ENCODE measurements at regions not wholly inside any gene's neighbourhood (a gene's known extent, or its start where the extent isn't known, plus 50 kb on each side); places are given as distances from the start of the nearest gene placed in this dataset.

DNA sequence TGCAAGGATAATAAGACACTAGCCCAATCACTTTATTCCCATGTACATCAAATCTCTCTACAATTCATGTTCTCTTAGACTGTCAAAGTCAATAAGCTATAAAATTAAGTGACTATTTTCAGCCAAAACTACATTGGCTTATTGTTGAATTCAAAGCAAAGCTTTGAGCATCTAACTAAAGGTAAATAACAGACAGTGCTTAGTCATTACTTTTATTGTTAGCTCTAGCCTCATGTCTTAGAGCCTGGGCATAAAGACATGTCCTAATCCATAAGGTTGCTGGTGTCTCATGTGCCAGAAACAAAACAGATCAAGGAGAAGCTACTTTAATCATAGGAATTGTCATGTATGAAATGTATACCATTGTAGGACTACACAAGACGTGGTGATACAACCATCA, 103.1 kb upstream of the UNC5C start:
- DNase-seq = no peak

DNA sequence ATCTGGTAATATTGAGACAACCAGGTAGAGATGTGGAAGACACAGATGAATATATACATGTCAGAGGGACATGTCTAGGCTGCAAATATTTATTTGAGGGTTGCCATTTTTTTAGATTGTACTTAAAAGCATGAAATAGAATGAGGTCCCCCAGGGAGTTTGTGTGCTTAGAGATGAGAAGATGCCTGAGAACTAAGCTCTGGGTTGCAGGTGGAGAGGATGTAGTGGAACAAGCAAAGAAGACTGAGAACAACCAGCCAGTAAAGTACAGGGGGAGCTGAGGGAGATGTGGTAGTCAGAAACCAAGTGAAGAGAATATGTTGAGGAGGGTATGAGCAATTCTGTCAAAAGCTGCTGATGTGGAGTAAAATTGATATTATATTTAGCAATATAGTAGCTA, 95.6 kb upstream of the UNC5C start:
- DNase-seq = no peak

DNA sequence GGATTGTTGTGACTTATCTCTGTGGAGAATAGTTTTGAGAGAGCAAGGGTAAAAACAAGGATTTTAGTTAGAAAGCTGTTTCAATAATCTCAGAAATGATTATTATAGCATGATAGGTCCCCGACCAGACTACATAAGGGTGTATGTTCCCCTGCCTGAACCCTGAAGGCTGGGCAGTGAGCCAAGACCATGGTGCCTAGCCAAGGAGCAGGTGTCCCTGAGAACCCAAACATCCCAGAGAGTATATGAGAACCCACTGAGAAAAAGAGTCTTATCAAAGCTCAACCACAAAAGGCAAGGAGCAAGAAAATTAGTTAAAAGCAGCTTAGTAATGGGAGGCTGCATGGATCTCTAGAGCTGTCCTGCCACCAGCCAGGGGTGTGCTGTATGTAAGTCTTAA, 94.9 kb upstream of the UNC5C start:
- no peak for DNase-seq

DNA sequence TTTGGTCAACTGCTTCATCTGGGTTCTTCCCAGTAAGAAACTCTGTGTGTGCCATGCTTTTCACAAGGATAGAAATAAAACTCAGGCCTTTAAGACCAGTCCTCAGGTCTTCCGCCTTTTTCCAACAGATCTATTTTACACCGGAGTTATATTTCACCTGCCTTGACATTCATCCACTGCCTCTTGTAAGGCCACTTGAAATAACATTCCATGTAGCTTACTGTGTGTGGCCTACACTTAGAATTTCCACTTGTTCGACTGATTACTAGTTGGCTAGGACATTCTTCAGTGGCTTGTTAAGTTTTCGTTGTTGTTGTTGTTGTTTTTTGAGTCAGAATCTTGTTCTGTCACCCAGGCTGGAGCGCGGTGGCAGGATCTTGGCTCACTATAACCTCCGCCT, 92.8 kb upstream of the UNC5C start:
- DNase-seq = no peak

DNA sequence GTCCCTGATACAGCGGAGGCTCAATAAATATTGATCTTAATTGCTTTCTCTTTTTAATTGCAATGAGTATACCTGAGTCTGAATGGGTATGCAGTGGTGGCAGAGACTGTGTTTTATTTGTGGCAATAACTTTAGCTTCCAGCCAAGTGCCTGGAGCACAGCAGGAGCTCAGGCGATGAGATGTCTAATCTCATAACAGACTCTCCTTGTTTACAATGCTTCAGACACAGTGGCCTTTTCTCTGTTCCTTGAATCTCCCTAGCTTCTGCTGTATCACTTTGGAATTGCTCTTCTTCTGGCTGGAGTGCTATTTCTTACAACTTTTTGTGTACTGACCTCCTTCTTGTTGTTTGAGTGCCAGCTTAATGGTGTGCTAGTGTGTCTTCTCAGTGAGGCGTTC, 91.5 kb upstream of the UNC5C start:
- DNase-seq = no peak

DNA sequence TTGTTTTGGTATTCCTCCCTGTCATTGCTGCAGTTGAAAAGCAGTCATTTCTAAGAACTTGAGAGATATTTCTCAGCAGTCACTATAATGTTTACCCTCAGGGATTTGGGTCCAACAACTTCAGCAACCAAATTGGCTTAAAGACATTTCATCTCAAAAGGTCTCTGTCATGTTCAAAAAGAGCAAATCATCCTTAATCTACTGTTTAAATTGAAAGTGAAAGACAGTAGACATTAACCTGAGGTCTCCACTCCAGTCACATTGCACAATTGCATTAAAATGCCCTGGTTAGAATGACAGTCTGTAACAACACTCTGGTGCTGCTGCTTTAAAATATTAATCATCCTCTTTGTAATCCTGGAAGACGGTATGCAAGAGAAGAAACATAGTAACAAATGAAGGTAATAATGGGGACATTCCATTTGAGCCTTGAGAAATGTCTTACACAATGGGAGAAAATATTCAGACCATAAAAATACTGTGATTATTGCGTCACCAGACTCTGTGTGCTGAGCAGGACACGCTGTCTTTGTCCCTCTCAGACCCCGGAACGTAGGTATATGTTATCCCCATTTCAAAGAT, 90.2 kb upstream of the UNC5C start:
- DNase-seq = no peak

DNA sequence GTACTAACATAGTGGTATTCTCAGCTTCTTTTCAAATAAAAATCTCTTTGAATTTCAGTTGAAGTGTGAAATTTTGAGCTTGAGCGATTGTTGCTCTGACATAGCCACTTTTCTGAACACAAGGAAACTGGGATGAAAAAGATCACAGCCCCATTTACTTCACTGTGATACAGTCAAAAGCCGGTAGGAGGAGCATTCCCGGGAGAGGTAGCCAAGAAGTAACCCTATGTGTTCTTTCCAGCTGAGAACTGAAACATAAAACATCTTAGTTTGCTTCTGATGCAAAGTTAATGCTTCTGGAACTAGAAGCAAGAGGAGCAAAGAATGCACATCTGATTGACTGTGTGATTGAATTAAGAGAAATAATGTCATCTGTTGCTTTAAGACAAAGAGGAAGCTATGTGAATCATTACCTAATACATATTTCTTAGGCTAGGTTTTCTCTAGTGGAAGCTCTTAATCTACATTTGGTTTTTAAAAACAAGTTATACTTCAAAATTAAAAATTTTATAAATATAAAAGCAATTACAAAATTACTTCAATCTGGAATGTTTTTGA, 88.3 kb upstream of the UNC5C start:
- DNase-seq = no peak

DNA sequence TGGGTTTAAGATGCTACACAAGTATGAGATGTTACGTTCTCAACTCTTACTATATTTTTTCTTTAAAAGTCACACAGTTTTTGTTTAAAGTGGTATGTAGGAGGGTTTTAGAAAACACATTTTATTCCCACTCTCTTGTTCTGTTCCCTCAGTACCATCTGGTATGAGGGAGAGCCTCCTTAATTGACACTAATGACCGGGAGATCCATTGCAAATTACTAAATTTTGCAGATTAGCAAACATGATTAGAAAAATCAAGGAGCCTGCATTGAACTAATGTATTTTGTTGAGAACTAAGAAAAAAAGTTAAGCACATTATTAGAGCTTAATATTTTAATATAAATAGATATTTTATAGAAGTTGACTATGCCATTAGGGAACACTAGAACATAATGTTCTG, 87.3 kb upstream of the UNC5C start:
- no peak for DNase-seq

DNA sequence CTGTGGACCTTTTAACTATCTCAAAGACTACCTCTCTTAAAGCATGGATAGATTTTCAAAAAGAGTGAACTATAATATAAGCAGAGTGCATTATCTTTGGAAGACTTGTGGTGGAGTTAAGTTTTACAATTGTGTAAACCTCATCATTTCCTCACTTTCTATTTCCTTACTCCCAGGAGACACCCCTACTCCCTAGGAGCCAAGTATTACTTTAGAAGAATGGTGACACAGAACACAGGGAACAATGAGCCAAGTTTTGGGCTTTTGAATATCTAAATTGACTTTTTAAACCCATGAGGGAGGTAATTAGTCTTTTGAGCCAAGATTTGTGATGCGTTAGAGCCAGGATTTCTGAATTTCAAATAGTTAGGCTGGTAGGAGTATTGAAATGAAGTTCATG, 78.9 kb upstream of the UNC5C start:
- DNase-seq = no peak

DNA sequence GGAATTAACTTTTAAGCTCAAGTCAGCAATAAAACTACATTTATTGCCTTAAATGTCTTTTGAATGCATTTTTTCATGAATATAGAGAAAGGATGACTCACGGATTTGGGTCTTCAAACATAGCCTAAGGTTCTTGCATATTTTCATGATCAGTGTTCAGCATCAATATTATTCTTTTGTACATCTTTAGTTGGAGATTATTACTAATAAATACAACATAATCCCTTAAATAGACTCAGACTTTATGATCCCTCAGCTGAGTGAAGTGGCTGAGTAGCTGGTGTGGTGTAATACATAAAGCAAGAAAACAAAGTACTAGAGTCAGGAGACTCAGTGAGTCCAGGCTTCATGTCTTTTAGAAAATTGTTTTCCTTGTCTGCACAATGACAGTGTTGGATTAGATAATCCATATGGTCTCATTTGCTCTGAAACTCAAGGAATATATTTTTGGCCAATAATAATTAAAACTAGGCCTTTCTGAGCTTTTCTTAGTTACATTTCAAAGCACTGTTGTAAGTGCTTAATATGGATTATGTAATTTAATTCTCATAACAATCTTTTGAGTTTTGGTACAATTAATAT, 78.3 kb upstream of the UNC5C start:
- no peak for DNase-seq

DNA sequence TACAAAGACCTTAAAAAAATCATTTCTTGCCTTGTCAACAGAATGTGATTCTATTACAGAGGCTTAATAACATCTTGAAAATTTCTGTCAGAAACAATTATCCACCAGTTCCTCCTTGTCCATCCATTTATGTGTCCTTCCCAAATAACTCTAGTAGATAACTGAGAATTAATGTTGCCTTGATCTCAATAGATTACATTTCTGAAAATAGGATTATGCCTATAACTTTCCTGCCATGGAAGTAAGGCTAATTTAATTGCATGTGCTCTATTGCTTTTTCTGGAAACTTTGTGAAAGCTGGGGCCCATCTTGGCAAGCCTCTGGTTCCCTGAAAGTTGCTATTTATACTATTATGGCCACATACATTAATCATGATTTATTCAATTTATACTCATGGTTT, 76.2 kb upstream of the UNC5C start:
- no peak for DNase-seq

DNA sequence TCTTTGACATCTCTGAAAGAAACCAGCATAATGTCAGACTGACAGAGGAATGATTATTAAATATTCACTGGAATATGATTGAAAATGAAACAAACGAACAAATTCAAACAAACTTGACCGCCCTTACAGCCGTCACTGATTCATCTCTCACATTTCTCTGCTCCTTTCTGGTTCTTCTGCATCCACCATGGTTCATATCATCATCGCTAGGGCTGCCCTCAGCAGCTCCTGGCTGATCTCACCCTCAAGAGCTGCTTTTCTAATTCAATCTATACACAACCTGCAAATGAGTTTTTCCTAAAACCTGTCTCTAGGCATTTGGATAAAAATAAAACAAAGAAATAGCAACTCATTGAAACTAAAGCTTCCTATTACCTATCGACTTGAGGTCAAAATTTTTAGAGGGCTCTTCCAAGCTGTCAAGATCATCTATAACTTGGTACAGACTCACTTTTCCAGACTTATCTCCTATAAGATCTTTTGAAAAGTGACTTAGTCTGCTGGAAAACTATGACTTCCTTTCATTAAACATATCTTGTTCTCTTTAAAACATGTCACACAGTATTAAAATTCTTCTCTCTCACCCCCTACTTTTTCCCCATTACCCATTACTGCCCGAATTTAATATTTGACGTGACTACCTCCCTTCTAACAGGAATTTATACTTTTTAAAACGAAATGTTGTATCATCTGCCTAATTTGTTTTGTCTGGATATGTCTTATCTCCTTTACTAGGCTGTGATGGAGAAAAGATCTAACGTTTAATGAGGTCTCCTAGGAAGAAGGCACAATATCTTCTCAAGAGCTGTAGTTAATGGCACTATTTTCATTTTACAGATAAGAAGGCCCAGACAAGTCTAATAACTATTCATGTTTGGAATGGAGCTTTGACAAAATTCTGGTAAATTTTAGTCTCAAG, 71.0 kb upstream of the UNC5C start:
- no peak for DNase-seq

DNA sequence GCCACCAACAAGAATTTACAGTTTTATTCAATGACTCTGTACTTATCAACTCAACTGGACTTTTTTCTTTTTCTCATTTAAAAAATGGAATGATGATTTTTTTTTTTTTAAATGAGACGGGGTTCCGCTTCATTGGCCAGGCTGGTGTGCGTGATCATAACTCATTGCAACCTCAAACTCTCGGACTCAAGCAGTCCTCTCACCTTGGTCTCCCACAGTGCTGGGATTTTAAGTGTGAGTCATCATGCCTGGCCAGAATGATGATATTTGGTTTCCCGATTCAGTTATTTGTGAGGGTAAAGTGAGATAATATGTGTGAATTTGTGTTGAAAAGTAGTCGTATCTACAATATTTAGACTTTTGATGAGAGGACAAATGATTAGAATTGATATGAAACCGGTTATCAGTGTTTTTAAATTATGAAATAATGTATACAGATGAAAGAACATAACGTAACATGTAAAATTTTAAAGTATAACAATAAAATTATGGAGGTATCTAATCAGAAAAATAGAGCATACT, 66.0 kb upstream of the UNC5C start:
- no peak for DNase-seq

DNA sequence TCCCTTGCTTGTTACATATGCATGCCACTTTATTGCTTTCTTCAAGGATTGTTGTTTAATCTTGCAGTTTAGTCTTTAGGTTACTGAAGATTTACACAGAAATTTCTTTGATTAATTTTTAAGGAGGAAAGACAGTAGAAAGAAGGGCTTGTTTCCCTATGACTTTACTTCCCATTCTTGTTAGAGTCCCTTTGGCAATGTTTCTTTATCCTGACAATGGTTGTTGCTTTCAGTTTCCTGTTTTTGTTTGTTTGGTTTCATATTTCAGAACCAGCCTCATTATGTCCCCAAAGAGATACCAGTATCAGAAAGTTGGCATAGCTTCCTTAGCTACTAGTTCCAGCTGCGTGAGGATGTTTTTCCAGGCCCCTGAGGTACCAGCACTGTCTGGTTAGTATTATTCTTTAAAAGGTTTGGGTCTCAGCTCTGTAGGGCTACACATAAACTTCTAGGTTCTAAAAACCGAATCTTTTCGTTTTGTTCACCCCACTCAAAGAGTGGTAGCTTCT, 61.3 kb upstream of the UNC5C start:
- DNase-seq = no peak

DNA sequence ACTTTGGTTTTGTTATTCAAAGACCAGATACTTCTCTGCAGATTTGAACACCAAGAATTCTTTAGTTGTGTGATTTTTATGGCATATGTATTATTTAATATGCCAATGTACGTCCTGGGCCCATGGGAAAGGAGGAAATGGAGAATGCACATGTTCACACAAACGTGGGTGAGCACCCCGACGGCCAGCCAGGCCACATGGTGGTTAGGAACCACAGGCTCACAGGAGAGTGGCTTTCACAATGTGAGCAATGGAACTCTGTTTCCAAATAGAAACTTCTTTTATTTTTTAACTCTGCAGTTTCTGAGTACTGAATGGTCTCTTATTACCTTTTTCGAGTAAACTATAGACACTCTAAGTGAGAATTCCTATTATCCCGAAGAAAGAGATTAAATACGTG, 58.0 kb upstream of the UNC5C start:
- DNase-seq = no peak

DNA sequence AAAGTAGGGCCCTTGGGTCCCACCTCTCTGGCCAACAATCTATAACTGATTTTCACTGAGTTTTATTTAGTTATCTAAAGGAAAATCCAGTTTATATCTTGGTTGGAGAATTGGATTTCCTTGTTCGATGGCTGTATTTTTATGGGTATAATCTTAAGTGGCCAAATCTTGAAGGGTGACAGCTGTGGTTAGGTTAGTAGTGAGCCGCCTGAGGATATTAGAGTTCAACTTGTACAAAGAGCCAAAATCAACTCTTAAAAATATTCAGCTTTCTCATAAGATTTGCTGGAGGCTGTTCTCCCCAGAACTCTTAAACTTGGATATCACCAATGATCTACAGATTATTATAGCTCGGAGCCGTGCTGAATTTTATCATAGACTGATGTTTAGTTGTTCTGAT, 54.6 kb upstream of the UNC5C start:
- no peak for DNase-seq

DNA sequence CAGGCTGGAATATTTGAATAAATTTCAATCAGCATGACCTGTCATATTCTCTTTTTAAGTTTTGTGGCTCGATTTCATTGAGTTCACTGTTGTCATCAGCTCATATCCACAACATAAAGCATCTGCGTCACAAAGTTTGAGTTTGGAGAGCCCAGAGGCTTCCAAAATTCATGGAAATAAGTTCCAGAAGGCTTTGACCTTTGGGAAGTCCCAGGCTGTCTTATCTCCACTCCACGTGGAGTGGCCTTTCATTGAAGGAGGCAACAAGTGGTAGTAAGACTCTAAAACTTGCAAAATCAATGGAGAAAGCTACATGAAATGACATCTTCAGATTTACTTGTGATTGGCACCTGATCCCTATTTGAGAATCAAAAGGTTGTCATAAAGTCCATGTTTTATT, 54.1 kb upstream of the UNC5C start:
- DNase-seq = no peak

DNA sequence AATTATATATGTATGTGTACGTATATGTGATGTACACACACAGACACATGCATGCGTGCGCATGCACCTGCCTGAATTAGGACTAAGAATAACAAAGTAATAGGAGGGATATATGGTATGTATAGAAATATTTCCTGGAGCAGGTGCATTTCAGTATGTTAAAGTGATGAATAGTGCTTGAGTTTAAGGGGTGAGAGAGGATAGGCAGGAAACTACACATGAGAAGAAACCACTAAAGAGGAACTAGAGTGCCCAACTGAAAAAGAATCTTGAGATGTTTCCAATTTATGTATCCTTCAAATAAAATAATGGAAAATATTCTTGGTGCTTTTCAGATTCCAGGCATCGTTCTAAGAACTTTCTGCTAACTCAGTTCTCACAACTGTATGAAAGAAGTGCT, 52.6 kb upstream of the UNC5C start:
- no peak for DNase-seq

DNA sequence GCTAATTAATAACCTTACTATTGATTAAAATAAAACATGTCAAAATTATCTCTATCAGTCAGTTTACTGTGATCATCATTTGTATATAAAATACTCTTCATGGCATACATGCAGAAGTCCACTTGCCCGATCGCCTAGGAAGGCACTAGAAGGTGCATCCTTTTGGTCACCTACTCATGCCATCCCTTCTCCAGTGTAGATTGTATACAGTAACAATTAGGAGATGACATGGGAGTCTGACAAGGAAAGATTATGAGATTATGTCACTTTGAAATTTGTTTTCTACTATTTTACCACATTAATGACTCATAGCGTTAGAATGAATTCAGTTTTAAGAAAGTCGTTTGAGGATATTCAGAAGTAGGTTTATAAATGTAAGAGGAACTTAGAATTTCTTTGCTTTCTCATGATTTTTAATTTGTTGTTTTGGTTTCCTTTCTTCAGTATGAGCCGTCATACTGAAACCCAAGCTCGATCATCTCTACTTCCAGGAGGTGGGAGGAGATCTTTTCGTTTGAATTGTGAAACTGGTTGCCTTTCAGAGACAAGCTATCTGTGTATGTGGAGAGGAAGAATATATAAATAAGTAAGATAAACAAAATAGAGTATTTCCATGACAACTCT, 51.1 kb upstream of the UNC5C start:
- DNase-seq = no peak
